ENCODE measurements at regions not wholly inside any gene's neighbourhood (a gene's known extent, or its start where the extent isn't known, plus 50 kb on each side); places are given as distances from the start of the nearest gene placed in this dataset.

DNA sequence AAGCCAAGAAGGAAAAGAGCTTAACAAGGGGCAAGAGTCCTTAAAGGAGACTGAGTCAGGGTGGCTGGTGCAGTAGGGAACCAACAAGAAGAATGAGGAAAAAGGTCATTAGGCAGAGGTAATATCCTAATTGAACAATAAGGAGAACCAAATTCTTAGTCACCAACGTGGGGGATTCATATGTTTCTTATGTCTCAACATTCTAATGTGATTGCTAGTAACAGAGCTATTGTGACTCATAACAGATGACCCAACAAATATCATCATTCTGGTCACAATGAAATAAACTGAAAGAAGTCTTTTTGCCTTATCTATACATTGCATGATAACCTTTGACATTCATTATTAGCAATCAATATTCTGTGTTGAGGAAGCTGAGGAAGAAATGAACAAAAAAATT is 101.6 kb downstream of the RAP2A start:
- TF ChIP-seq, protein P1, sequence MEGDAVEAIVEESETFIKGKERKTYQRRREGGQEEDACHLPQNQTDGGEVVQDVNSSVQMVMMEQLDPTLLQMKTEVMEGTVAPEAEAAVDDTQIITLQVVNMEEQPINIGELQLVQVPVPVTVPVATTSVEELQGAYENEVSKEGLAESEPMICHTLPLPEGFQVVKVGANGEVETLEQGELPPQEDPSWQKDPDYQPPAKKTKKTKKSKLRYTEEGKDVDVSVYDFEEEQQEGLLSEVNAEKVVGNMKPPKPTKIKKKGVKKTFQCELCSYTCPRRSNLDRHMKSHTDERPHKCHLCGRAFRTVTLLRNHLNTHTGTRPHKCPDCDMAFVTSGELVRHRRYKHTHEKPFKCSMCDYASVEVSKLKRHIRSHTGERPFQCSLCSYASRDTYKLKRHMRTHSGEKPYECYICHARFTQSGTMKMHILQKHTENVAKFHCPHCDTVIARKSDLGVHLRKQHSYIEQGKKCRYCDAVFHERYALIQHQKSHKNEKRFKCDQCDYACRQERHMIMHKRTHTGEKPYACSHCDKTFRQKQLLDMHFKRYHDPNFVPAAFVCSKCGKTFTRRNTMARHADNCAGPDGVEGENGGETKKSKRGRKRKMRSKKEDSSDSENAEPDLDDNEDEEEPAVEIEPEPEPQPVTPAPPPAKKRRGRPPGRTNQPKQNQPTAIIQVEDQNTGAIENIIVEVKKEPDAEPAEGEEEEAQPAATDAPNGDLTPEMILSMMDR (IDR thresholded peaks at IDR 0.05; ENCODE audit: control extremely low read depth in 1 of 3, insufficient read depth in 1 of 3, low read depth in 1 of 3, low read length in 3 of 3) = no peak
- TF ChIP-seq BRCA1 (IDR thresholded peaks at IDR 0.05; ENCODE audit: low read depth, low read length) = no peak
